Stomach (tissue), 4 donors: ENCODE measurements at regions not wholly inside any gene's neighbourhood (a gene's known extent, or its start where the extent isn't known, plus 50 kb on each side); places are given as distances from the start of the nearest gene placed in this dataset.

Experiments
- EP300 ChIP-seq: sonication (generic); formaldehyde crosslinking; IDR thresholded peaks from one replicate; pipeline ENCODE4 v1.6.1; 2017; ENCODE audit warnings: antibody characterized with exemption
- POLR2A ChIP-seq, 4 donors: fragments of 450-650 bp; IDR thresholded peaks; one replicate each; pipeline ENCODE4 v1.6.1; 2016; ENCODE audit warnings: antibody characterized with exemption in 4 of 4, control low read depth in 2 of 4, mild to moderate bottlenecking in 1 of 4, moderate library complexity in 1 of 4
- POLR2AphosphoS5 ChIP-seq, 3 donors: sonication (generic); formaldehyde crosslinking; IDR thresholded peaks; one replicate each; pipeline ENCODE4 v1.6.1; 2016; ENCODE audit warnings: antibody characterized with exemption in 3 of 3
- TF ChIP-seq, protein P1 (sequence below), 7 experiments: fragments of 450-650 bp in 4 of 7; fragments of 200-600 bp in 3 of 7; sonication (generic) in 3 of 7; IDR thresholded peaks; one replicate each; pipeline ENCODE4 v1.5.1; 2016 to 2019; ENCODE audit warnings: antibody characterized with exemption in 7 of 7, control low read depth in 2 of 7, mild to moderate bottlenecking in 1 of 7

DNA sequence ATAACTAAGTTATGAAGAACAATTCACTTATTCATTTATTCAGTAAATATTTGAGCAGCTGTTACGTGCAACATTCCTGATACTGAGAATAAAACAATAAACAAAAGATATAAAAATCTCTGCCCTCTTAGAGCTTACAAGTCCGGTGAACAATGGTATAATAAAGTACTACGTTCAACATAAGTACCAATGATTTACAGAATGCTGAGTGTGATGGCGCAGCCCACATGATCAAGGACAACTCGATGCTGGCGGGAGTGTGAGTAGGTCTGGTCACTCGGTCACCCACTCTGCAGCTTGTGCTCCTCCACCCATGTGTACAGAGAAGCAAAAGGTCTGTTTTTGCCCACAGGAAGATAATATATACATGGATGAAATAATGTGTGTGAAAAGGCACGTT lies 254.3 kb downstream of the BCL11A start:
- TF ChIP-seq, protein P1, sequence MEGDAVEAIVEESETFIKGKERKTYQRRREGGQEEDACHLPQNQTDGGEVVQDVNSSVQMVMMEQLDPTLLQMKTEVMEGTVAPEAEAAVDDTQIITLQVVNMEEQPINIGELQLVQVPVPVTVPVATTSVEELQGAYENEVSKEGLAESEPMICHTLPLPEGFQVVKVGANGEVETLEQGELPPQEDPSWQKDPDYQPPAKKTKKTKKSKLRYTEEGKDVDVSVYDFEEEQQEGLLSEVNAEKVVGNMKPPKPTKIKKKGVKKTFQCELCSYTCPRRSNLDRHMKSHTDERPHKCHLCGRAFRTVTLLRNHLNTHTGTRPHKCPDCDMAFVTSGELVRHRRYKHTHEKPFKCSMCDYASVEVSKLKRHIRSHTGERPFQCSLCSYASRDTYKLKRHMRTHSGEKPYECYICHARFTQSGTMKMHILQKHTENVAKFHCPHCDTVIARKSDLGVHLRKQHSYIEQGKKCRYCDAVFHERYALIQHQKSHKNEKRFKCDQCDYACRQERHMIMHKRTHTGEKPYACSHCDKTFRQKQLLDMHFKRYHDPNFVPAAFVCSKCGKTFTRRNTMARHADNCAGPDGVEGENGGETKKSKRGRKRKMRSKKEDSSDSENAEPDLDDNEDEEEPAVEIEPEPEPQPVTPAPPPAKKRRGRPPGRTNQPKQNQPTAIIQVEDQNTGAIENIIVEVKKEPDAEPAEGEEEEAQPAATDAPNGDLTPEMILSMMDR (IDR thresholded peaks at IDR 0.05): no peak
- TF ChIP-seq POLR2A (IDR thresholded peaks at IDR 0.05) (no peak), POLR2AphosphoS5 (IDR thresholded peaks at IDR 0.05) (no peak), EP300 (no peak)
